Ishikawa (cell line): ENCODE measurements at regions not wholly inside any gene's neighbourhood (a gene's known extent, or its start where the extent isn't known, plus 50 kb on each side); places are given as distances from the start of the nearest gene placed in this dataset.

Experiments used
- CEBPB ChIP-seq: IDR thresholded peaks from 2 replicates; pipeline ENCODE4 v1.6.1; 2012
- CREB1 ChIP-seq: IDR thresholded peaks from 2 replicates; pipeline ENCODE4 v1.6.1; 2012; ENCODE audit warnings: low read depth
- EGR1 ChIP-seq: IDR thresholded peaks from 2 replicates; pipeline ENCODE4 v1.6.1; 2012
- EP300 ChIP-seq: IDR thresholded peaks from 2 replicates; pipeline ENCODE4 v1.6.1; 2012; ENCODE audit warnings: borderline replicate concordance
- FOXM1 ChIP-seq: IDR thresholded peaks from 2 replicates; pipeline ENCODE4 v1.6.1; 2012; ENCODE audit warnings: low read depth, borderline replicate concordance
- NFIC ChIP-seq: IDR thresholded peaks from 2 replicates; pipeline ENCODE4 v1.6.1; 2012
- RAD21 ChIP-seq: IDR thresholded peaks from 2 replicates; pipeline ENCODE4 v1.6.1; 2012; ENCODE audit warnings: low read depth
- REST ChIP-seq: IDR thresholded peaks from 2 replicates; pipeline ENCODE4 v1.6.1; 2012; ENCODE audit warnings: low read depth, mild to moderate bottlenecking
- TAF1 ChIP-seq: IDR thresholded peaks from 2 replicates; pipeline ENCODE4 v1.6.1; 2012; ENCODE audit warnings: low read depth, mild to moderate bottlenecking
- TCF12 ChIP-seq: IDR thresholded peaks from 2 replicates; pipeline ENCODE4 v1.6.1; 2012; ENCODE audit warnings: low read depth
- TEAD4 ChIP-seq: IDR thresholded peaks from 2 replicates; pipeline ENCODE4 v1.6.1; 2012
- YY1 ChIP-seq: IDR thresholded peaks from 2 replicates; pipeline ENCODE4 v1.6.1; 2012; ENCODE audit warnings: low read depth
- ZBTB7A ChIP-seq: IDR thresholded peaks from 2 replicates; pipeline ENCODE4 v1.6.1; 2012; ENCODE audit warnings: low read depth
- TF ChIP-seq, protein P1 (sequence below): IDR thresholded peaks from 2 replicates; pipeline ENCODE4 v1.6.1; 2012
- TF ChIP-seq, protein P2 (sequence below): IDR thresholded peaks from 2 replicates; pipeline ENCODE4 v1.6.1; 2012

GRCh38 chr18:78682716-78683115 is 296.9 kb upstream of the SALL3 start:
- TF ChIP-seq, protein P1, sequence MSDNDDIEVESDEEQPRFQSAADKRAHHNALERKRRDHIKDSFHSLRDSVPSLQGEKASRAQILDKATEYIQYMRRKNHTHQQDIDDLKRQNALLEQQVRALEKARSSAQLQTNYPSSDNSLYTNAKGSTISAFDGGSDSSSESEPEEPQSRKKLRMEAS = no peak
- no peak for TF ChIP-seq ZBTB7A
- no peak for TF ChIP-seq RAD21
- no peak for TF ChIP-seq EGR1
- TF ChIP-seq CREB1 = no peak
- TF ChIP-seq, protein P2, sequence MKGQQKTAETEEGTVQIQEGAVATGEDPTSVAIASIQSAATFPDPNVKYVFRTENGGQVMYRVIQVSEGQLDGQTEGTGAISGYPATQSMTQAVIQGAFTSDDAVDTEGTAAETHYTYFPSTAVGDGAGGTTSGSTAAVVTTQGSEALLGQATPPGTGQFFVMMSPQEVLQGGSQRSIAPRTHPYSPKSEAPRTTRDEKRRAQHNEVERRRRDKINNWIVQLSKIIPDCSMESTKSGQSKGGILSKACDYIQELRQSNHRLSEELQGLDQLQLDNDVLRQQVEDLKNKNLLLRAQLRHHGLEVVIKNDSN = no peak
- no peak for TF ChIP-seq TAF1
- no peak for TF ChIP-seq CEBPB
- TF ChIP-seq NFIC = no peak
- no peak for TF ChIP-seq REST
- no peak for TF ChIP-seq EP300
- TF ChIP-seq FOXM1 = no peak
- TF ChIP-seq YY1 = no peak
- TF ChIP-seq TCF12 = no peak
- TF ChIP-seq TEAD4 = no peak

DNA sequence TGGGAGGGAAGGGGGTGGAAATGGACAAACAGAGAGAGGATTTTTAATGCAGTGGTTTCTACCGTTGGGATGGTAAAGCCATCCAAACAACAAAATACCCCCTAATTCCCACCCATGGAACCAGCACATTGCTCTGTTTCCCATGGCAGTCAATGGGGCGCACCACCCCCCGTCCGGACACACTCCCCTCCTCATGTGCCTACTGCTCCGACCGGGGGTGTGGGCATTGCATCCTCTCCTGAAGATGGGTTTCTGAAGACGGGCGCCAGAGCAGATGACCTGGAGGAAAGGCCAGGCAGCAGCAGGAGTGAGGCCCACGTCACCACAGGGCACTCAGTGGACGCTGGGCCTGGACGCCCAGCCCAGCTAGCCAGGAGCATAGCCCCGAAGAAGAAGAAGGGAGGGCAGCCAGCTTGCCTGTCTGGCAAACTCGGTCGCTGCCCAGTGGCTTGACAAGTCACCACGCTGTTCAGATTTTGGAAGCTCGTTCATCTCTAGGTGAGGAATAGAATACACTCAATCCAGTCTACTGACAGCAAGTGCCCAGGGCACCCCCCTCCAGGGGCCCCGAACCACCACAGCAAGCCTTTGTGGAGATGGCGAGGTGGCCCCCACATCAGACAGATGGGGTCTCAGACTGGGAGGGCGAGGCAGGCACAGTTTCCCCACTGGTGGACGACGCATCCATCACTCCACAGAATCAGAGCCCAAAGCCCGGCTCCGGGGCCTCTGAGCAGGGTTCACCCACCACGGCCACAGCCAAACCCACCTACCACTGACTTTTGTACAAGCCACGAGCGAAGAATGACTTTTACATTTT is 296.2 kb upstream of the SALL3 start:
- TF ChIP-seq TEAD4 (no peak), YY1 (no peak), TAF1 (no peak), NFIC (no peak), REST (no peak), CEBPB (no peak), ZBTB7A (no peak), FOXM1 (no peak), EP300 (no peak)
- TF ChIP-seq, protein P1 = no peak

DNA sequence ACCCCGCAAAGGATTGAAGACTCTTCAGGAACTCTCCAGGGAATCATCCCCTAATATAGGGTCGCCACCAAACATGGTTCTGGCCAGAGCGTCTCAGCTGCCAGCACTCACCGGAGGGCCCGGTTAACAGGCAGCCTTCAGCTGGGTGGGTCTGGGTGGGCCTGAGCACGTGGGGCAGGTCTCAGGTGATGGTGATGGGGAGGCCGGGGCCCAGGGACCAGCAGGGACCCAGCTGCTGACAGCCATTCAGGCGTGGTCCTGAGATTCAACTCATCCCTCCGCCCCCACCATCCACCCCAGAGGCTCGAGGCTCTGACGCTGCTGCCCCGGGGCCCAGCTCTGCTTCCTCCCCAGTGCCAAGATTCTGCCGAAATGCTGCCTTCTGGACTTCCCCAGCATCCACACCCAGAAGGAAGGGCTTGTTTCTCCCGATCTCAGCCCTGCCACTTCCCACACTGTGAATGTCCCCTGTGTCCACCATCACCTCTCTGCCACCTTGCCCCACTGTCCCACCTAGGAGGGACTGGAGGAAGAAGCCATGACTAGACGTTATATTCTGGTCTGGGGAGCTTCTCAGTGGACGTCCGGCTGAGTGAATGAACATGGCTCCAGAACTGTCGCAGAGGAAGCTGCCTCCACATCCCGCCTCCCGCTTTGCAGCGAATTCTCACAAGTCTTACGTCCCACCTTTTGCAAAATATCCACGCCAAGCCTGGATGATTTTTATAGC is 294.2 kb upstream of the SALL3 start:
- TF ChIP-seq FOXM1 (no peak), EP300 (no peak), ZBTB7A (no peak), TAF1 (no peak), REST (no peak), YY1 (no peak), TCF12 (no peak), RAD21 (no peak), TEAD4 (no peak), CEBPB (no peak), EGR1 (no peak), CREB1 (no peak), NFIC (no peak)
- TF ChIP-seq, protein P1 = no peak
- TF ChIP-seq, protein P2 = no peak
